ENCODE measurements at regions not wholly inside any gene's neighbourhood (a gene's known extent, or its start where the extent isn't known, plus 50 kb on each side); places are given as distances from the start of the nearest gene placed in this dataset.

GRCh38 chr2:129152514-129152913, 827.0 kb upstream of the RAB6C start:
- TF ChIP-seq, protein P1, sequence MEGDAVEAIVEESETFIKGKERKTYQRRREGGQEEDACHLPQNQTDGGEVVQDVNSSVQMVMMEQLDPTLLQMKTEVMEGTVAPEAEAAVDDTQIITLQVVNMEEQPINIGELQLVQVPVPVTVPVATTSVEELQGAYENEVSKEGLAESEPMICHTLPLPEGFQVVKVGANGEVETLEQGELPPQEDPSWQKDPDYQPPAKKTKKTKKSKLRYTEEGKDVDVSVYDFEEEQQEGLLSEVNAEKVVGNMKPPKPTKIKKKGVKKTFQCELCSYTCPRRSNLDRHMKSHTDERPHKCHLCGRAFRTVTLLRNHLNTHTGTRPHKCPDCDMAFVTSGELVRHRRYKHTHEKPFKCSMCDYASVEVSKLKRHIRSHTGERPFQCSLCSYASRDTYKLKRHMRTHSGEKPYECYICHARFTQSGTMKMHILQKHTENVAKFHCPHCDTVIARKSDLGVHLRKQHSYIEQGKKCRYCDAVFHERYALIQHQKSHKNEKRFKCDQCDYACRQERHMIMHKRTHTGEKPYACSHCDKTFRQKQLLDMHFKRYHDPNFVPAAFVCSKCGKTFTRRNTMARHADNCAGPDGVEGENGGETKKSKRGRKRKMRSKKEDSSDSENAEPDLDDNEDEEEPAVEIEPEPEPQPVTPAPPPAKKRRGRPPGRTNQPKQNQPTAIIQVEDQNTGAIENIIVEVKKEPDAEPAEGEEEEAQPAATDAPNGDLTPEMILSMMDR (IDR thresholded peaks at IDR 0.05): no peak
- TF ChIP-seq EZH2 (IDR thresholded peaks at IDR 0.05) (no peak), EZH2phosphoT487 (IDR thresholded peaks at IDR 0.05) (no peak)

All from neural progenitor cell (in vitro differentiated cells).